ENCODE measurements at regions not wholly inside any gene's neighbourhood (a gene's known extent, or its start where the extent isn't known, plus 50 kb on each side); places are given as distances from the start of the nearest gene placed in this dataset.

- TF ChIP-seq CTCF (IDR thresholded peaks at IDR 0.05) (no peak), EZH2 (IDR thresholded peaks at IDR 0.05; ENCODE audit: borderline replicate concordance, insufficient read depth, low read depth, low read length, poor library complexity, severe bottlenecking) (no peak)
These were observed 81.8 kb upstream of the GLI2 start for GRCh38 chr2:120653871-120654270.

Data from B cell (primary cell).